GM13977 (cell line): ENCODE measurements at regions not wholly inside any gene's neighbourhood (a gene's known extent, or its start where the extent isn't known, plus 50 kb on each side); places are given as distances from the start of the nearest gene placed in this dataset.

Source experiments
- DNase-seq: peaks from one replicate; pipeline ENCODE4 v3.0.0; 2012; ENCODE audit warnings: low spot score
- in situ Hi-C: fragments of 300-500 bp; cut with MboI; formaldehyde crosslinking; loops from one replicate; pipeline ENCODE4 v1.12.0; 2022; ENCODE audit warnings: low sequenced_read_pairs, low pct_unique_long_range_greater_than_20kb, mixed read lengths, inconsistent platforms; ENCODE audit not compliant: unreplicated experiment
- TF ChIP-seq, protein P1 (sequence below): IDR thresholded peaks from 2 replicates; pipeline ENCODE4 v1.5.1; 2012; ENCODE audit warnings: mild to moderate bottlenecking, control low read depth; ENCODE audit not compliant: insufficient read depth; ENCODE audit errors: extremely low read depth, missing control alignments

DNA sequence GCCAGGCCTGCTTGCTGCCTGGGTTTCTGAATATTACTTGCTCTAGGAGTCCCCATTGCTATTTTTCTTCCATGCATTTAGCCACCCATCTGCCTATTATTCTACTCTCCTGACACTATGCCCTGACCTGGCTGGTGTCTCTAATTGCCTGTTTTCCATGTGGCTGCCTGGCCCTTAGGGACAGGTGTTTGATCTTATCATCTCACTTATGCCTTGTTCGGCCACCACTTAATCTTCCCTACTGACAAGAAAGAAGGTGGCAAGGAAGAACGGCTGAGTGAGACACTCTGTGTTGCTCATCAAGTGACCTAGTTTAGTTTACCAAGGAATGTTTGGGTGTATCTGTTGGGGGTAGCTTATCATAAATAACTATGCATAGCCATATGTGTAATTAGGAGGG, 50.4 kb upstream of the RAPH1 start:
- no peak for DNase-seq
- in situ Hi-C loops: no loop called here
- TF ChIP-seq, protein P1, sequence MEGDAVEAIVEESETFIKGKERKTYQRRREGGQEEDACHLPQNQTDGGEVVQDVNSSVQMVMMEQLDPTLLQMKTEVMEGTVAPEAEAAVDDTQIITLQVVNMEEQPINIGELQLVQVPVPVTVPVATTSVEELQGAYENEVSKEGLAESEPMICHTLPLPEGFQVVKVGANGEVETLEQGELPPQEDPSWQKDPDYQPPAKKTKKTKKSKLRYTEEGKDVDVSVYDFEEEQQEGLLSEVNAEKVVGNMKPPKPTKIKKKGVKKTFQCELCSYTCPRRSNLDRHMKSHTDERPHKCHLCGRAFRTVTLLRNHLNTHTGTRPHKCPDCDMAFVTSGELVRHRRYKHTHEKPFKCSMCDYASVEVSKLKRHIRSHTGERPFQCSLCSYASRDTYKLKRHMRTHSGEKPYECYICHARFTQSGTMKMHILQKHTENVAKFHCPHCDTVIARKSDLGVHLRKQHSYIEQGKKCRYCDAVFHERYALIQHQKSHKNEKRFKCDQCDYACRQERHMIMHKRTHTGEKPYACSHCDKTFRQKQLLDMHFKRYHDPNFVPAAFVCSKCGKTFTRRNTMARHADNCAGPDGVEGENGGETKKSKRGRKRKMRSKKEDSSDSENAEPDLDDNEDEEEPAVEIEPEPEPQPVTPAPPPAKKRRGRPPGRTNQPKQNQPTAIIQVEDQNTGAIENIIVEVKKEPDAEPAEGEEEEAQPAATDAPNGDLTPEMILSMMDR: no peak

DNA sequence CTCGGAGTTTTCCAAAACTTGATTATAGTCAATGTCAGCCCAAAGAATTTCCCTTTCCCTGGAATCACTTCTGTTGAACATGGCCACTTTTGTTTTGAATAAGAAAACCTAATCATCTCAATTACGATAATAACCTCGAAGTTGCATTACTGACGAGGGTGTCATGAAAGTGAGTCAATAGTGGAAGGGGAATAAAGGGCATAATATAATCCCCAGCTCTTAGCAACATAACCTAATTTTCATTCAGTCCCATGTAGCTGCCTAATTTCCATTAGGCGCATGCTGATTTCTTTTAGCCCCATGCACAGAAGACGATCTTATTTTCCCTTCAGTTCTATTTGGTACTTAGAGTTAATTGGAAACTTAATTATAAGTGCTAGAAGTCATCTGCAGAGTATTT, 51.1 kb upstream of the RAPH1 start:
- TF ChIP-seq, protein P1: no peak

DNA sequence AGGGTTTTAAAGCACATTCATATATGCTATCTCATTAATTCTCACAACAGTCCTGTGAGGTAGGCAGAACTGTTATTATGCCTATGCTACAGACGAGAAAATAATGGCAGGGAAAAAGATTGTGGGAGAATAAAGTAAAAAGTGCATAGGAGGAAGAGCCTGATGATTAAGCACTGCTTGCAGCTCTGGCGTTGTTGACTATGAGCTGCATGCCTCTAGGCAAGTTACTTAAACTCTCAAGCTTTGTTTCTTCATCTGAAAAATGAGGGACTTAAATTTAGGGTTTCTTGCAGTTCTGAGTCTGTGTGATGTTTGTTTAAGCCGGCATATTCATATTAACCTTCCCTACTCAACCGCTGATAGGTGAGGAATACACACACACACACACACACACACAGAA, 51.6 kb upstream of the RAPH1 start:
- in situ Hi-C loops: no loop called here
- no peak for DNase-seq
- TF ChIP-seq, protein P1: no peak

More for the DNA sequence above, 51.1 kb upstream of the RAPH1 start:
- no peak for DNase-seq
- in situ Hi-C loops: no loop called here

DNA sequence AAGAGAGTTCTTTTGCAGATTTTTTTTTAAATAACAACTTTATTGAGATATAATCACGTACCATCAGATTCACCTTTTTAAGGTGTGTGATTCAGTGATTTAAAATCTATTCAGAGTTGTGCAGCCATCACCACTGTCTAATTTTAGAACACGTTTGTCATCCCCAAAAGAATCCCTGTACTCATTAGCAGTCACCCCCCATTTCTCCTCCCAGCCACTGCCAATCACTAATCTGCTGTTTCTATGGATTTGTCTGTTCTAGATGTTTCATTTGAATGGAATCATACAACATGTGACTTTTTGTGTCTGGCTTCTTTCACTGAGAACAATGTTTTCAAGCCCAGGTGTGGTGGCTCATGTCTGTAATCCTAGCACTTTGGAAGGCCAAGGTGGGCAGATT, 55.4 kb upstream of the RAPH1 start:
- in situ Hi-C loops: no loop called here
- TF ChIP-seq, protein P1: no peak
- DNase-seq: no peak

DNA sequence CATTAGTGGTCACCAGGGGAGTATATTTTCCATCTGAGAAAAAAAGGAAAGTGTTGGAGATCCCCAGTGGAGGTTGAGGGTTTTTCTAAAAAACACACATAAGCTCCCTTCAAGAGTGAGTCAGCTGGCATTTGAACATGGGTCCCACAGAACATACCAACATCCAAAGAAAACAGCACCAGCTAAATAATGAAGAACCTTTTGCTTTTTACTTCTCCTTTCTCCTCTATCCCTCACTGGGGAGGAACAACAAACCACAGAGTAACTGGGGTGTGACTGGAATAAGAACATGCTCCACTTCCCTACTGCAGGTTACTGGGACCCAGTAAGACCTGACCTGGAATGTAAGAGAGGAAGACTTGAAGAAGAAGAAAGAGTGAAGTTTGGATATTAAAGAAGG, 56.5 kb upstream of the RAPH1 start:
- DNase-seq: no peak
- TF ChIP-seq, protein P1: no peak
- in situ Hi-C loops: no loop called here

DNA sequence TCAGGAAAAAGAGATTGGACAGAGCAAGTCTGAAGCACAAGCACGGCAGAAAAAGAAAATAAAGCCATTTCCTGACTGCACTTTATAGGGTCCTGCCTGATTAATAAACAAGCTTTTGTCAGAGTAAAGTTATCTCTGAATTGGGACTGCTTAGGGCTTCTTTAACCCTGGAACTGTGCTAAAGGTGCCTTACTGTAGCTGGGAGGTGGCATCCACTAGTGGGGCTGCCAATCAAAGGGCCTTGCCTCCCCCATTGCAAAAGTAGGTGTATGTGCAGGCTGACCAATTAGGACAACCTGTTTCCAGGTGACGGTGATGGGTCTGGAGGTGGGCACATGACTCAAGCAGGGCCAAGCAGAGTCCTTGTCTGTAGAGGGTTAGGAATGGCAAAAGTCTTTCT, 57.4 kb upstream of the RAPH1 start:
- DNase-seq: no peak
- in situ Hi-C loops: no loop called here
- TF ChIP-seq, protein P1: no peak

DNA sequence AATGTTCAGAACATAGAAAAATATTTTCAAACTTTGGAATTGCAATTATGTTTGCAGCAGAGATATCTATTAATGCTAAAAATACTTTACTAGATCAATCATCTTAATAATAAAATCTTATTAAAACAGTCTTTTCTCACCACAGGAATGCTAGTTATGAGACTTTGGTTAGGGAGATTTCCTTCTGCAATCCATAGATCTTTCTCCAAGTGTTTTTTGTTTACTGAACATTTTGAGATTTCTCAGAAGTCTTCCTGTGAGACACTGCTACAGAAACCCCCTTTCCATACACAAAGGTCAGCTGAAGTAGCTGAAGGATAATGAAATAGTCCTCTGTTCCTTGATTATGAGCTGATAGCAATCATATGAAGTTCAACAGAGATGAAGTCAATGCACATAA, 59.4 kb upstream of the RAPH1 start:
- no peak for DNase-seq
- TF ChIP-seq, protein P1: no peak
- in situ Hi-C loops: no loop called here
